Ovary (tissue), 3 donors: ENCODE measurements at regions not wholly inside any gene's neighbourhood (a gene's known extent, or its start where the extent isn't known, plus 50 kb on each side); places are given as distances from the start of the nearest gene placed in this dataset.

ENCODE experiments used
- CTCF ChIP-seq, 3 donors: fragments of 450-650 bp in 2 of 3; fragments of 200-600 bp in 1 of 3; IDR thresholded peaks; one replicate each; pipeline versions ENCODE4 v1.5.1 to v1.8.0; 2016 to 2022; ENCODE audit warnings: antibody characterized with exemption in 3 of 3, mild to moderate bottlenecking in 1 of 3
- POLR2A ChIP-seq: fragments of 450-650 bp; IDR thresholded peaks from one replicate; pipeline ENCODE4 v1.6.1; 2017; ENCODE audit warnings: antibody characterized with exemption, mild to moderate bottlenecking, moderate library complexity
- donor health status: DM: no; HTN: no; CAD: no.

GRCh38 chr11:39806652-39807051, 1652.8 kb downstream of the LRRC4C start:
- TF ChIP-seq CTCF (IDR thresholded peaks at IDR 0.05) = no peak
- no peak for TF ChIP-seq POLR2A
